NCI-H128 (cell line): ENCODE measurements at regions not wholly inside any gene's neighbourhood (a gene's known extent, or its start where the extent isn't known, plus 50 kb on each side); places are given as distances from the start of the nearest gene placed in this dataset.

Experiments
- DNase-seq: peaks from one replicate; lab custom pipeline; 2025; ENCODE audit not compliant: unreplicated experiment; lab: John Stamatoyannopoulos, UW

- no peak for DNase-seq
These were observed 422.5 kb downstream of the CMPK2 start for GRCh38 chr2:6443061-6443823.

- DNase-seq, result no peak
These were observed 421.2 kb downstream of the CMPK2 start for GRCh38 chr2:6444514-6444913.

- DNase-seq, result no peak
These were observed 420.6 kb downstream of the CMPK2 start for GRCh38 chr2:6445156-6445555.

GRCh38 chr2:6446938-6447608 is 418.6 kb downstream of the CMPK2 start:
- DNase-seq, result no peak

- no peak for DNase-seq
These were observed 416.8 kb downstream of the CMPK2 start for GRCh38 chr2:6448893-6449292.

GRCh38 chr2:6449343-6449742 is 416.4 kb downstream of the CMPK2 start:
- DNase-seq, result no peak

GRCh38 chr2:6452702-6453481 is 412.8 kb downstream of the CMPK2 start:
- no peak for DNase-seq

GRCh38 chr2:6454286-6454990 is 411.3 kb downstream of the CMPK2 start:
- DNase-seq, result no peak

GRCh38 chr2:6459138-6459537 is 406.6 kb downstream of the CMPK2 start:
- no peak for DNase-seq

GRCh38 chr2:6470518-6470917 is 395.2 kb downstream of the CMPK2 start:
- no peak for DNase-seq

- DNase-seq, result no peak
These were observed 394.3 kb downstream of the CMPK2 start for GRCh38 chr2:6471419-6471818.

GRCh38 chr2:6474161-6475140 is 391.3 kb downstream of the CMPK2 start:
- DNase-seq, result no peak

- no peak for DNase-seq
These were observed 390.4 kb downstream of the CMPK2 start for GRCh38 chr2:6475155-6475940.

- no peak for DNase-seq
These were observed 385.2 kb downstream of the CMPK2 start for GRCh38 chr2:6480514-6480913.

- no peak for DNase-seq
These were observed 383.5 kb downstream of the CMPK2 start for GRCh38 chr2:6482256-6482655.

- no peak for DNase-seq
These were observed 377.9 kb downstream of the CMPK2 start for GRCh38 chr2:6487765-6488164.

GRCh38 chr2:6492573-6492972 is 373.1 kb downstream of the CMPK2 start:
- no peak for DNase-seq

- DNase-seq, result no peak
These were observed 372.4 kb downstream of the CMPK2 start for GRCh38 chr2:6493266-6493665.

GRCh38 chr2:6493669-6494068 is 372.0 kb downstream of the CMPK2 start:
- no peak for DNase-seq
